ENCODE measurements at regions not wholly inside any gene's neighbourhood (a gene's known extent, or its start where the extent isn't known, plus 50 kb on each side); places are given as distances from the start of the nearest gene placed in this dataset.

- Histone ChIP-seq H3K27ac (ENCODE audit: low read length) (no peak overlapping the region), H3K4me1 (ENCODE audit: low read length) (no peaks in the 10 kb centered on the region), H3K9me3 (ENCODE audit: insufficient read depth, low read length) (no peaks in the 10 kb centered on the region; the same call in 1 of the 2 replicates), H3K79me2 (ENCODE audit: low read length) (no peaks in the 10 kb centered on the region), H3K36me3 (replicated peaks; ENCODE audit: low read depth, low read length) (no peaks in the 10 kb centered on the region), H2AFZ (ENCODE audit: low read depth, low read length) (no peak overlapping the region), H3K4me2 (ENCODE audit: low read length) (no peak overlapping the region), H4K20me1 (ENCODE audit: insufficient read depth, low read length) (no peaks in the 10 kb centered on the region), H3K27me3 (ENCODE audit: low read depth, low read length) (no peaks in the 10 kb centered on the region), H3K9ac (ENCODE audit: low read length) (no peak overlapping the region), H3K4me3 (ENCODE audit: low read length) (no peak overlapping the region)
- TF ChIP-seq CTCF (IDR thresholded peaks at IDR 0.05; ENCODE audit: low read depth, low read length) (no peak), EZH2phosphoT487 (IDR thresholded peaks at IDR 0.05; ENCODE audit: low read depth) (no peak)
Observed at GRCh38 chr6:26251354-26252076, 113.5 kb upstream of the BTN3A2 start.

- TF ChIP-seq CTCF (IDR thresholded peaks at IDR 0.05; ENCODE audit: low read depth, low read length) = no peak
- TF ChIP-seq EZH2phosphoT487 (IDR thresholded peaks at IDR 0.05; ENCODE audit: low read depth) = no peak
- H4K20me1 ChIP-seq (ENCODE audit: insufficient read depth, low read length) = no peaks in the 10 kb centered on the region
- H3K4me2 ChIP-seq (ENCODE audit: low read length) = no peak overlapping the region
- no peak overlapping the region for H3K4me3 ChIP-seq (ENCODE audit: low read length)
- no peaks in the 10 kb centered on the region for H3K36me3 ChIP-seq (replicated peaks; ENCODE audit: low read depth, low read length)
- H3K9me3 ChIP-seq (ENCODE audit: insufficient read depth, low read length) = no peaks in the 10 kb centered on the region; the same call in 1 of the 2 replicates
- no peaks in the 10 kb centered on the region for H3K4me1 ChIP-seq (ENCODE audit: low read length)
- no peak overlapping the region for H3K27ac ChIP-seq (ENCODE audit: low read length)
- no peaks in the 10 kb centered on the region for H3K79me2 ChIP-seq (ENCODE audit: low read length)
- H3K27me3 ChIP-seq (ENCODE audit: low read depth, low read length) = no peaks in the 10 kb centered on the region
- H3K9ac ChIP-seq (ENCODE audit: low read length) = no peak overlapping the region
- H2AFZ ChIP-seq (ENCODE audit: low read depth, low read length) = no peak overlapping the region
Observed at GRCh38 chr6:26252077-26252472, 112.9 kb upstream of the BTN3A2 start.

DNA sequence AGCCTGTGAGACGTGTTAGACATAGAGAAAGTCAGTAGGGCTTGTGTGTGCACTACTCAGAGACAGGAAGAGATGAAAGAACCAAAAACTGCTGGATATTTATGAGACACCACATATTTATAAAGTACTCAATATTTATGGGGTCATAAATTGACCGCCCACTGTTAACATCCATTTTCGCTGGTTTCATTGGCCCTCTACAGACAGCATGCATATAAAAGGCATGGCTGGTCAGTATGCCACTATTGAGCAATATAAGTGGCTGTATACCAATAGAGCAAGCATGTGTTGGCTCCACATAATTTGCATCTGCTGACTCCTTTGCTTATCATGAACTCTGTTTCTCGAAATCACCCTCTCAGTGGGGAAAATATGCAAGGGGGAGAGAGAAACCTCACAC, 110.3 kb upstream of the BTN3A2 start:
- H3K4me3 ChIP-seq (ENCODE audit: low read length) = no peak overlapping the region
- TF ChIP-seq EZH2phosphoT487 (IDR thresholded peaks at IDR 0.05; ENCODE audit: low read depth) = no peak
- TF ChIP-seq CTCF (IDR thresholded peaks at IDR 0.05; ENCODE audit: low read depth, low read length) = no peak

DNA sequence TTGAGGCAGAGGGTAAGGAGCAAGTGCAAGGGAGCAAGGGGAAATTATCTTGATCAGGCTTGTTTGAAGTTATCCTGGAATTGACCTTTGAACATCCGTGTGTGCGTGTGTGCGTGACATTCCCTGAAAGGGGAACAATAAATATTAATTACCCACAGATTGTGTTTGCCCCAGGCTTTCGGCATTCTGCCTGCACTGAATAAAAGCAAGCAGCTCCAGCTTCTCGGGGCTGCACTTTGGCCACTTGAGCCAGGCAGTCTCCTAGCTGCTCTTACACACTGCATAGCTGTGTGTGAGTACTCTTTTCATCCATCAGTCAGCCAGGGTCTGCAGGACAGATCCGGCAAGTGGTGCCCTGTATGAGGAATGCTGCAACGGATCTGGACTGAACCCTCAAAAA, 107.7 kb upstream of the BTN3A2 start:
- H3K9me3 ChIP-seq (ENCODE audit: insufficient read depth, low read length) = no peaks in the 10 kb centered on the region
- no peak overlapping the region for H3K27ac ChIP-seq (ENCODE audit: low read length)
- H2AFZ ChIP-seq (ENCODE audit: low read depth, low read length) = no peak overlapping the region
- no peak overlapping the region for H3K9ac ChIP-seq (ENCODE audit: low read length)
- H3K4me3 ChIP-seq (ENCODE audit: low read length) = no peak overlapping the region
- no peaks in the 10 kb centered on the region for H3K27me3 ChIP-seq (ENCODE audit: low read depth, low read length)
- H3K4me1 ChIP-seq (ENCODE audit: low read length) = no peaks in the 10 kb centered on the region
- no peak for TF ChIP-seq EZH2phosphoT487 (IDR thresholded peaks at IDR 0.05; ENCODE audit: low read depth)
- TF ChIP-seq CTCF (IDR thresholded peaks at IDR 0.05; ENCODE audit: low read depth, low read length) = no peak
- no peaks in the 10 kb centered on the region for H3K36me3 ChIP-seq (replicated peaks; ENCODE audit: low read depth, low read length)
- H4K20me1 ChIP-seq (ENCODE audit: insufficient read depth, low read length) = no peaks in the 10 kb centered on the region
- H3K4me2 ChIP-seq (ENCODE audit: low read length) = no peak overlapping the region
- no peaks in the 10 kb centered on the region for H3K79me2 ChIP-seq (ENCODE audit: low read length)

More for the DNA sequence above, 110.3 kb upstream of the BTN3A2 start:
- Histone ChIP-seq H3K36me3 (replicated peaks; ENCODE audit: low read depth, low read length) (no peaks in the 10 kb centered on the region), H3K9me3 (ENCODE audit: insufficient read depth, low read length) (no peaks in the 10 kb centered on the region; the same call in 1 of the 2 replicates), H3K79me2 (ENCODE audit: low read length) (no peaks in the 10 kb centered on the region), H3K27me3 (ENCODE audit: low read depth, low read length) (no peaks in the 10 kb centered on the region), H3K4me2 (ENCODE audit: low read length) (no peak overlapping the region), H3K9ac (ENCODE audit: low read length) (no peak overlapping the region), H2AFZ (ENCODE audit: low read depth, low read length) (no peak overlapping the region), H3K27ac (ENCODE audit: low read length) (no peak overlapping the region), H3K4me1 (ENCODE audit: low read length) (no peaks in the 10 kb centered on the region), H4K20me1 (ENCODE audit: insufficient read depth, low read length) (no peaks in the 10 kb centered on the region)
